ENCODE measurements at regions not wholly inside any gene's neighbourhood (a gene's known extent, or its start where the extent isn't known, plus 50 kb on each side); places are given as distances from the start of the nearest gene placed in this dataset.
"Not testable (repeated sequence)": the region's sequence is repeated elsewhere in the genome, so short reads cannot be mapped to it uniquely, and the experiment has no call there.

DNA sequence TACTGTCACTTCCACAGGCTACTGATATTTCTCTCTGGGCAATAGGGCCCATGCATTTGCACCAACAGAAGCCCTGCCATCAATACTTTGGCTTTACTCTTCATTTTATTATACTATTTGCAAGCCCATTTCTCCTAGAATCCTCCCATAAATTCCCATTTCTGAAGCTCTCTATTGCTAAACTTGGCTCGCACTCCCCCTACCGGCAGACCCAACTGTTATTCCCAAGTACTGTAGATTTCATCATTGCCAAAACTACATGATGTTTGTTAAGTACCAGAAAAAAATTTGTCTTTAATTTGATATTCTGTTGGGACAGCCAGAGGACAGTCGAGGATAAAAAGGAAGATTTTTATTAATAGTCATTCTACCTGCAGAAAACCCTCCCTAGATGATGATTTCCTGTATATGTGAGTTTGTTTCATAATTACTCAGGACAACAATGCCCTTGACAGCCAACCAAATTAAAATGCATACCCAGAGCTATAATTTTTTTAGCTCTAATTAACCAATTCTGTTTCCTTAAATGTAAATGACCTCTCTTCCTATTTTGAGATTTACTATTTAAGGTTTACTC lies 298.6 kb downstream of the REEP3 start:
- peak; percentile 77 for DNase-seq (ENCODE audit: low read depth)
- TF ChIP-seq CTCF (conservative IDR thresholded peaks at IDR 0.05; ENCODE audit: control insufficient read depth, insufficient read depth, low read depth, low read length): peak; percentile 91
- no peak overlapping the region for H3K4me3 ChIP-seq (ENCODE audit: control insufficient read depth, low read depth, low read length)

DNA sequence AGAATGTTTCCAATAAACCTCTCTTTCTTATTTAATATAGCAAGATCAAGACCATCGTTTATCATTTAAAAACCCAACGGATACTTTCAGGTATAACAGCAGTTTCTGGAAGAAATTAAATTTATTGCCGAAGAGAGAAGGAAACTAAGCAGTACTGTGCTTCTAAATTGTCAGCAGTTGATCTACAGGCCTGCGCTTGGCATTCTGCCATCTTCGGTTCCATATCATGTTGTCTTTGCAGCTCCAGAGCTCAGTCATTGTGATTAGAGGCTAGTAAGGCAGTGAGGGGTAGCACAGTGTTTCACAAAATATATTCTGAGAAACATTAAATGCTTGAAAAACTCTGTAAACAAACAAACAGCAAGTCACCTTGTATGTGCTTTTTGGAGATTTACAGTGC lies 301.3 kb downstream of the REEP3 start:
- no peak for DNase-seq (ENCODE audit: low read depth)
- TF ChIP-seq CTCF (conservative IDR thresholded peaks at IDR 0.05; ENCODE audit: control insufficient read depth, insufficient read depth, low read depth, low read length): no peak
- no peak overlapping the region for H3K4me3 ChIP-seq (ENCODE audit: control insufficient read depth, low read depth, low read length)

DNA sequence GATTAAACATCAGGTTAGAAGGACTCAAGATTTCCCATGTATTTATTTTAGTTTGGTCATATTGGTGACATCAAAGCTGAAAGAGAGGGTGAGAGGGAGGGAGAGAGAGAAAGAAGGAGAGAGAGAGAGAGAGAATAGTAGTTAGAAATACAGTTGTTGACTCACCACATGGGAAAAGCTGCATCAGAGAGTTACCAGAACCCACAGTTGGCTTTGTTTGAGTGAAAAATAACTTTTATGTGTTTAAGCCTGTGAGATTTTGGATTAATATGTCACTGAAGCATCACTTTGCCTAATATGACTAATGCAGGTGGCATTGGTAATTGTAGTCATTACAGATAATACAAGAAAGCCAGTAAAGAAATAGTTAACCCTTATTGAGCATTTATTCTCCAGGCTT lies 303.9 kb downstream of the REEP3 start:
- no peak for TF ChIP-seq CTCF (conservative IDR thresholded peaks at IDR 0.05; ENCODE audit: control insufficient read depth, insufficient read depth, low read depth, low read length)
- DNase-seq (ENCODE audit: low read depth): peak; percentile 34

DNA sequence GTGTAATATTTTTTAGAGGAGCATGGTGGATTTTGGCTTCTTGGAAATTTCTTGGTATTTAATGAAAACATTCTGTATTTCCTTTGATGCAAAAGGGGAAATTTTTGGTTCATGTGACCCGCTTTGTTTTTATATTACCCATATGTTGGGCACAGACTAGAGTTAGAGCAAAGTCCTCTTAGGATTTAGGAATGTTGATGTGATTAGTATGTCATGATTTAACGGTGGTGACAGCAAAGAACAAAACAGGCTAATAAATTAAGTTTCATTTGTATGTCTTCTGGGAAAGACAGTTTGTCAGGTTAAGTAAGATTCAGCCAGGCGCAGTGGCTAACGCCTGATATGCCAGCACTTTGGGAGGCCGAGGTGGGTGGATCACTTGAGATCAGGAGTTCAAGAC lies 304.6 kb downstream of the REEP3 start:
- H3K4me3 ChIP-seq (ENCODE audit: control insufficient read depth, low read depth, low read length): no peak overlapping the region
- DNase-seq (ENCODE audit: low read depth): no peak
- no peak for TF ChIP-seq CTCF (conservative IDR thresholded peaks at IDR 0.05; ENCODE audit: control insufficient read depth, insufficient read depth, low read depth, low read length)

More for the DNA sequence above, 303.9 kb downstream of the REEP3 start:
- H3K4me3 ChIP-seq (ENCODE audit: control insufficient read depth, low read depth, low read length): no peak overlapping the region

- DNase-seq (ENCODE audit: low read depth); H3K4me3 ChIP-seq (ENCODE audit: control insufficient read depth, low read depth, low read length): not testable (repeated sequence)
Measured at GRCh38 chr10:63827018-63827417, 305.8 kb downstream of the REEP3 start.

GRCh38 chr10:63829020-63829419 lies 307.8 kb downstream of the REEP3 start:
- DNase-seq (ENCODE audit: low read depth): peak; percentile 21
- no peak overlapping the region for H3K4me3 ChIP-seq (ENCODE audit: control insufficient read depth, low read depth, low read length)
- no peak for TF ChIP-seq CTCF (conservative IDR thresholded peaks at IDR 0.05; ENCODE audit: control insufficient read depth, insufficient read depth, low read depth, low read length)

DNA sequence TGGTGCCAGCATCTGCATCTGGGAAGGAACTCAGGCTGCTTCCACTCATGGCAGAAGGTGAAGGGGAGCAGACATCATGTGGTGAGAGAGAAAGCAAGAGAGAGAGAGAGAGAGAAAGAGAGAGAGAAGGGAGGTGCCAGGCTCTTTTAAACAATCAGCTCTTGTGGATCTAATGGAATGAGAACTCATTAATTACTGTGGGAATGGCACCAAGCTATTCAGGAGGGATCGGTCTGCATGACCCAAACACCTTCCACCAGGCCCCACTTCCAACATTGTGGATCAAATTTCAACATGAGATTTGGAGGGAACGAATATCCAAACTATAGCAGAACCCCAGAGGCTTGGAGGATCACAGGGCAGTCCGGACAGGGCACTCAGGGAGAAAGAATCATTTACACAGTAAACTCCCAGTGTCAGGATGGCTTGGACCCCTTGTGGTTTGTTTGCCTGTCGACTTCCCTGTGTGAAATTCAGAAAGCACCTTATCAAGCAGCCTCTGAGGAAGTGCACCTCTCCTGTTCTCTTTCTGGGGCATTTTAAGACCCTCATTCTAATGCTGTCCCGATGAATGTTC lies 308.5 kb downstream of the REEP3 start:
- TF ChIP-seq CTCF (conservative IDR thresholded peaks at IDR 0.05; ENCODE audit: control insufficient read depth, insufficient read depth, low read depth, low read length): no peak
- no peak for DNase-seq (ENCODE audit: low read depth)
- no peak overlapping the region for H3K4me3 ChIP-seq (ENCODE audit: control insufficient read depth, low read depth, low read length)

All from fibroblast of mammary gland (primary cell).